ENCODE measurements at regions not wholly inside any gene's neighbourhood (a gene's known extent, or its start where the extent isn't known, plus 50 kb on each side); places are given as distances from the start of the nearest gene placed in this dataset.

DNA sequence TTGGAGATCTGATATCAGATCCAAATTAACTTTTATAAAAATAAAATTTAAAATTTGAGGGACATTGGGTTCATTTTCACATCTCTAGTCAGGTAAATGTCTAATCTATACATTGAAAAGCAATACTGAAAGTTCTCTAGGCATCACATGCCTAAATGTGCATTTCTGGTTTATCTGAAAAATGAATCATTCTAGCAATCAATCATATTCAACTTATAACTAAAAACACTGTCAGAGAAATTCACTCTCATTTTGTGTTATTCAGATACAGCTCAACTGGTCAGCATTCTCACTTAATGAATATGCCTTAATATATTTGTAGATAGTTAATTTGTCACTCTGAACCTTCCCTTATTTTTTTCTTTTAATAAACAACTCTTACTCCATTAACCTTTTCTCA, 243.2 kb downstream of the CASP12 start:
- no peak overlapping the region for H3K9ac ChIP-seq (ENCODE audit: low read length in 3 of 3)
- no peak overlapping the region for H3K4me3 ChIP-seq (ENCODE audit: low read length in 3 of 3)
- H3K36me3 ChIP-seq (ENCODE audit: control insufficient read depth in 2 of 3, insufficient read depth in 3 of 3, low read length in 3 of 3) = no peaks in the 10 kb centered on the region
- no peak overlapping the region for H3K27ac ChIP-seq (ENCODE audit: low read depth in 2 of 2, low read length in 2 of 2)
- no peaks in the 10 kb centered on the region for H3K4me1 ChIP-seq (ENCODE audit: control insufficient read depth in 2 of 3, insufficient read depth in 2 of 3, low read depth in 1 of 3, low read length in 3 of 3)
- H3K9me3 ChIP-seq (ENCODE audit: control insufficient read depth in 2 of 3, insufficient read depth in 1 of 3, low read length in 3 of 3) = no peaks in the 10 kb centered on the region
- TF ChIP-seq, protein P1, sequence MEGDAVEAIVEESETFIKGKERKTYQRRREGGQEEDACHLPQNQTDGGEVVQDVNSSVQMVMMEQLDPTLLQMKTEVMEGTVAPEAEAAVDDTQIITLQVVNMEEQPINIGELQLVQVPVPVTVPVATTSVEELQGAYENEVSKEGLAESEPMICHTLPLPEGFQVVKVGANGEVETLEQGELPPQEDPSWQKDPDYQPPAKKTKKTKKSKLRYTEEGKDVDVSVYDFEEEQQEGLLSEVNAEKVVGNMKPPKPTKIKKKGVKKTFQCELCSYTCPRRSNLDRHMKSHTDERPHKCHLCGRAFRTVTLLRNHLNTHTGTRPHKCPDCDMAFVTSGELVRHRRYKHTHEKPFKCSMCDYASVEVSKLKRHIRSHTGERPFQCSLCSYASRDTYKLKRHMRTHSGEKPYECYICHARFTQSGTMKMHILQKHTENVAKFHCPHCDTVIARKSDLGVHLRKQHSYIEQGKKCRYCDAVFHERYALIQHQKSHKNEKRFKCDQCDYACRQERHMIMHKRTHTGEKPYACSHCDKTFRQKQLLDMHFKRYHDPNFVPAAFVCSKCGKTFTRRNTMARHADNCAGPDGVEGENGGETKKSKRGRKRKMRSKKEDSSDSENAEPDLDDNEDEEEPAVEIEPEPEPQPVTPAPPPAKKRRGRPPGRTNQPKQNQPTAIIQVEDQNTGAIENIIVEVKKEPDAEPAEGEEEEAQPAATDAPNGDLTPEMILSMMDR (IDR thresholded peaks at IDR 0.05; ENCODE audit: borderline replicate concordance, extremely low read depth, insufficient read depth) = no peak
- no peaks in the 10 kb centered on the region for H3K27me3 ChIP-seq (ENCODE audit: control insufficient read depth, insufficient read depth, low read length)
- DNase-seq (no peak), FAIRE-seq (no peak)
- intact Hi-C loops (cut with DNase I) = no loop called here

DNA sequence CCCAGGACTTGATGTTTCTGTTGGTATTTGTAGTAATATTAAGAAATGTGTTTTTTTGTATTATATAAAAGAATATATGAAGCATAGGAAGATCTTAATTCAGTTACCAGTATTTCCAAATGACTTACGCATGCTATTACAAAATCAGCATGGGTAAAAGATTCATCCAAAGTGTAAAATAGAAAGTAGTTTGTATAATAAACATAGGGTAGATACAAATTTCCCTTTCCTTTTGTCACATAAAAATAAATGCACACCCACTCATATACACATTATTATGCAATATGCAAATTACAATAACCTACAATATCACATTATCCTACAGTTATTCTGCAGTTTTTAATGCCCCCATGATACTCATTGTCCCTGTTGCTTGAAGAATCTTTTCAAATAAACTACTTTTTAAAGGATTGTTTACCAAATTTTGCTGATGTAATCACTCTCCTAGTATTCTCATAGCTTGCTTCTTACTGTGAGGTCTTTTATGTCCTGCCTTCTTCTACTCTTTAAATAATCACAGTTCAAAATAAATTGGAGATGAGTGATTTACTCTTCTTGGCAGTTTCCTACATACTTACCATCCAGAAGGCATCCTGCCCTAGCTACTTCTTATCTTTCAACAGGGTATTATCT, 244.0 kb downstream of the CASP12 start:
- FAIRE-seq (peak; percentile 21), DNase-seq (no peak)
- no peaks in the 10 kb centered on the region for H3K9me3 ChIP-seq (ENCODE audit: control insufficient read depth in 2 of 3, insufficient read depth in 1 of 3, low read length in 3 of 3)

DNA sequence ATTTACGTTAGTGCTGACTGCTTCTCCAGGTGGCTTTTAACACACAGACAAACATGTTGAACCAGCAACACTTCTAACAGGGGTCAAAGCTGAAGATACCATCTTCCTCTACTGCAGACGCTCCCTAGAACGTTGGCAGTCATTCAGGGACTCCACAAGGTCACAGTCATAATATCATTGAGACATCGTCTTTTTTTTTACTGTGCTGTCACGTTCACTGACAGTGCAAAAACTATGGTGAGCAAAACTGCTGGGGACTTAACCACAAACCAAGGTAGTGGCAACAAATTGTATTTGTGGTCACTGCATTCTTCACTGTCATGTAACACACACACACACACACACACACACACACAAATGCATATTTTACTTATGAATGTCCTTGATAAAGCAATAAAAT, 244.9 kb downstream of the CASP12 start:
- H3K4me1 ChIP-seq (ENCODE audit: control insufficient read depth in 2 of 3, insufficient read depth in 2 of 3, low read depth in 1 of 3, low read length in 3 of 3) = no peaks in the 10 kb centered on the region
- H3K9me3 ChIP-seq (ENCODE audit: control insufficient read depth in 2 of 3, insufficient read depth in 1 of 3, low read length in 3 of 3) = no peaks in the 10 kb centered on the region
- no peaks in the 10 kb centered on the region for H3K27me3 ChIP-seq (ENCODE audit: control insufficient read depth, insufficient read depth, low read length)
- no peak overlapping the region for H3K9ac ChIP-seq (ENCODE audit: low read length in 3 of 3)
- H3K36me3 ChIP-seq (ENCODE audit: control insufficient read depth in 2 of 3, insufficient read depth in 3 of 3, low read length in 3 of 3) = no peaks in the 10 kb centered on the region
- intact Hi-C loops (cut with DNase I) = no loop called here
- H3K4me3 ChIP-seq (ENCODE audit: low read length in 3 of 3) = peak overlapping the region in 2 of 3 donors; percentile 12 to 56
- TF ChIP-seq, protein P1 (IDR thresholded peaks at IDR 0.05; ENCODE audit: borderline replicate concordance, extremely low read depth, insufficient read depth) = no peak
- H3K27ac ChIP-seq (ENCODE audit: low read depth in 2 of 2, low read length in 2 of 2) = no peak overlapping the region
- no peak for DNase-seq
- no peak for FAIRE-seq

More for the DNA sequence above, 244.0 kb downstream of the CASP12 start:
- intact Hi-C loops (cut with DNase I) = no loop called here
- no peaks in the 10 kb centered on the region for H3K27me3 ChIP-seq (ENCODE audit: control insufficient read depth, insufficient read depth, low read length)
- no peak overlapping the region for H3K9ac ChIP-seq (ENCODE audit: low read length in 3 of 3)
- no peak overlapping the region for H3K27ac ChIP-seq (ENCODE audit: low read depth in 2 of 2, low read length in 2 of 2)
- H3K4me1 ChIP-seq (ENCODE audit: control insufficient read depth in 2 of 3, insufficient read depth in 2 of 3, low read depth in 1 of 3, low read length in 3 of 3) = no peaks in the 10 kb centered on the region
- no peak overlapping the region for H3K4me3 ChIP-seq (ENCODE audit: low read length in 3 of 3)
- TF ChIP-seq, protein P1 (IDR thresholded peaks at IDR 0.05; ENCODE audit: borderline replicate concordance, extremely low read depth, insufficient read depth) = no peak
- no peaks in the 10 kb centered on the region for H3K36me3 ChIP-seq (ENCODE audit: control insufficient read depth in 2 of 3, insufficient read depth in 3 of 3, low read length in 3 of 3)

DNA sequence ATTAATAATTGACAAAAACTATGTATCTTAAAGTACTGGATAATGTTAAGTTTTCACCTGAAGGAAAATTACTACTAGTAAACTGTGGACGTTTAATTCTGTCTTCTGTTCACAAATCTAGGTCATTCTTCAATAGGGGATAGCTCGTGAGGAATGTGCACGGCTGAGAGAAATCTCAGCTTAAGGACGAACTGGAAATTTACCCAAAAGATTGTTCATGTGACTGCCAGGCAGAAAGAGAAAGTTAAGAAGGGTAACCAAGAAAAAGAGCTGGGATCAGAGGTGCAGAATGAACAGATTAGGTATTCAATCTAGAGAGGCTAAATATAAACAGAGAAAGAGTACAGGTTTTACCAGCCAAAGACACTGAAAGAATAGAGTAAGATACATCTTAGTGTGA, 245.3 kb downstream of the CASP12 start:
- intact Hi-C loops (cut with DNase I) = no loop called here
- no peak for DNase-seq
- no peak overlapping the region for H3K9ac ChIP-seq (ENCODE audit: low read length in 3 of 3)
- H3K4me1 ChIP-seq (ENCODE audit: control insufficient read depth in 2 of 3, insufficient read depth in 2 of 3, low read depth in 1 of 3, low read length in 3 of 3) = no peaks in the 10 kb centered on the region
- H3K27ac ChIP-seq (ENCODE audit: low read depth in 2 of 2, low read length in 2 of 2) = no peak overlapping the region
- H3K9me3 ChIP-seq (ENCODE audit: control insufficient read depth in 2 of 3, insufficient read depth in 1 of 3, low read length in 3 of 3) = no peaks in the 10 kb centered on the region
- H3K27me3 ChIP-seq (ENCODE audit: control insufficient read depth, insufficient read depth, low read length) = no peaks in the 10 kb centered on the region
- H3K4me3 ChIP-seq (ENCODE audit: low read length in 3 of 3) = peak overlapping the region in 2 of 3 donors; percentile 12 to 56
- FAIRE-seq = no peak
- TF ChIP-seq, protein P1 (IDR thresholded peaks at IDR 0.05; ENCODE audit: borderline replicate concordance, extremely low read depth, insufficient read depth) = no peak
- H3K36me3 ChIP-seq (ENCODE audit: control insufficient read depth in 2 of 3, insufficient read depth in 3 of 3, low read length in 3 of 3) = no peaks in the 10 kb centered on the region

Data from kidney (tissue), 13 donors.